HK-2 (cell line): ENCODE measurements at regions not wholly inside any gene's neighbourhood (a gene's known extent, or its start where the extent isn't known, plus 50 kb on each side); places are given as distances from the start of the nearest gene placed in this dataset.
A peak's percentile ranks its signal among the peaks of the same experiment; 100 is the strongest.

ENCODE experiments used
- DNase-seq: peaks from one replicate; pipeline ENCODE4 v3.0.0-alpha.2; 2018; ENCODE audit not compliant: unreplicated experiment

DNA sequence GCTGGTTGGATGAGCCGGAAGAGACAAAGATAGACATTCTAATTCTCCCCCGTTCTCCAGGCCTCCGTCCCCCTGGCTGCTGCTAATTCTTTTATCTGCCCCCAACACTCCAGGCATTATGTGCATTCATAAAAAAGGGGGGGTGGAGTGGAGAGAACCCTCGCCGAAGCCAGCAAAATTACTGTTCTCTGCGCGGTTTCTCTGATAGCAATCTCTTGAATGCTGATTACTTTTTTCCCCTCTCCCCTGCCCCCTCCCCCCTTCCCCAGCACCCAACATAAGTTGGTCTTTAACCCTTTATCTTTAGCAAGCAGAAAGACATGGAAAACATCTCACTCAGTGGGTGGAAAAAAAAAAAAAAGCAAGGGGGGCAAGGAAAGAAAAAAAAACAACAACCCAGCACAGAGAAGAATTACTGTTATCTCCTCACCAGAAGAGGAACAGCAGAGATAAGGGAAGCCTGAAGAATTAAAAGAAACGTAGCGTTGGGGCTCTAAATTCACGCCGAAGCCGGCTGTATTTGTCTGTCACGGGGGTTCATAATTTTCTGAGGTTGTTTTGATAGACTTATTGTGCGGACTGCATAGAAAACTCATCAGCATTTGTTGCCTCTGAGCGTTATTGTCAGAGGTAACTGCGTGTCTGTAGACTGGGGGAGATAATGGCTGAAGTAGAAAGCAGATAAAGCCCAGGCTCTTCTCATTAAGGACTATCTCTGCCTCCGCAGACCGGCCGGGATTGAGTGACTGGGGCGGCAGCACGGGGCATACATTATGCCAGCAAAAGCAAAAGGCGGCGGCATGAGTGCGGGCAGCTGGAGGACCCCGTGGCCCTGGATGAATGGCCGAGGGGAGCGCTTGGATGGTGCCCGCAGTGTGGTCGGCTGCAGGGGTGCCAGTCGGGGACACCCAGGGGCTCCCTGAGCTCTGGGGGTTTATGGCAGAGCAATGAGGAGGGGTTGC is 126.9 kb downstream of the MRM1 start:
- DNase-seq = no peak

DNA sequence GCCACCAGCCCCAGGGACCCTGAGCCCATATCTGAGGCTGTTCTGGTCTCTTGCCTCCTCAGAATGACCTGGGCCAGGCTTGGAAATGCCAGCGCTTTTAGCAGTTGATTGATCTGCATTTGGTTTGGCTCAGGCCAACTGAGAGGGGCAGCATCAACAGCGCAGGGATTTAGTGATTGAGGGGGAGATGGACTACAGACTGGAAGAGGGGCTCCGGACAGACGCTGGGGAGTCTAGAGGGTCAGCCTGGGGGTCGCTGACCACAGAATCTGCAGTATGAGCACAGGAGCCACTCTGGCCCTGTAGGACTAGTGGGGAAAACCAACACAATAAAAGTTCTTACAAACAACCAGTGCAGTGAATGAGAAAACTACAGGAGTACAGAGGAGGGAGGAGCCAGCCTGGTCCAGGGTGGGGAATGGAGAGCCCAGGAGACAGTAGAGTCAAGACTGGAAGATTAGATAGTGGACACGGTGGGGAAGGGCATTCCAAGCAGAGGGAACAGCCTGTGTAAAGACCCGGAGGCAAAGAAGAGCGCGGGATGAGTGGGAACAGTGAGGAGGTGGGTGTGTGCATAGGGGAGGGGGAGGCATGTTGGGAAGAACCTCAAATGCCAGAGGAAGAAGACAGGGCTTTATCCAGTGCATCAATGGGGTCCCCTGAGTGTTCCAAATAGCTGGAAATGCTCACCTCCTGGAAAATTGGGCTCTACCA is 128.9 kb downstream of the MRM1 start:
- no peak for DNase-seq

DNA sequence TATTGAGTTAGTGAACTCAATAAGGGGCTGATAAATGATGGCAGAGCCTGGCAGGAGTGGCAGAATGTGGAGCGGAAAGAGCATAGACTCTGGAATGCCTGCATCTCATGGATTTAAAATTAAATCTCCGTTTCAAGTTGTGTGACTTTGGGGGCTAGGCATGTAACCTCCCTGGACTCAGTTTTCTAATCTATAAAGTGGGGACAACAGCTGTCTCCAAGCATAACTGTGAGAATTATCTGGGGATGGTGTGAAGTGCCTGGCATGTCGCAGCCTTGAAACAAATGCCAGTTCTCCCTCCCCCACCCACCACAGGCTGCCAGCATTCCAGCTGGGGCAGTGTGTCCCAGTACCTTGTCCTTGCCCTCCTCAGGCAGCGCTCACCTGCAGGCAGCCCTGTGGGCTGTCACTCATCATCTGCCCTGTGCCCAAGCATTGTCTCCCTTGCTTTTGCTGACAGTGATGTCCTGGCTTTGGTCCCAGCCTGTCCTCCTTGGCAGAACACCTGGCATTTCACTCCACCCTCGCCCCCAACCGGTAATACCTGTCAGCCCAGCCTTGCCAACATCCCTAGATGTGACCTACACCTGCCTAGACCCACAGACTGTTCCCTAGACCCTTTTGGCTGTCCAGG is 129.6 kb downstream of the MRM1 start:
- DNase-seq = no peak

GRCh38 chr17:36731811-36732210 is 130.4 kb downstream of the MRM1 start:
- no peak for DNase-seq

DNA sequence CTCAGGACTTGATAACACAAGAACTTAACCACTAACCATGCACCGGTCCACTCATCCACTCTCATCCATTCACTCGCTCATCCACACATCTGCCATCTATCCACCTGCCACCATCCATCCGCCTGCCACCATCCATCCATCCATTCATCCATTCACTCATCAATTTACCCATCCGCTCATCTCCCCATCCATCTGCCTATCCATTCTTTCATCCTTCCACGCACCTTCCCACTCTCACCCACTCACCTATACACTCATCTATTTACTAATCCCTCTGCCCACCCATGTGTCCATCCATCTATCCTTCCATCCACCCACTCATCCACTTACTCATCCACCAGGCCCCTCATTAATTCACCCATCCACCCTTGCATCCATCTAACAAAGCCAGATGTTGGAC is 131.0 kb downstream of the MRM1 start:
- no peak for DNase-seq

GRCh38 chr17:36736201-36737156 is 135.1 kb downstream of the MRM1 start:
- no peak for DNase-seq

DNA sequence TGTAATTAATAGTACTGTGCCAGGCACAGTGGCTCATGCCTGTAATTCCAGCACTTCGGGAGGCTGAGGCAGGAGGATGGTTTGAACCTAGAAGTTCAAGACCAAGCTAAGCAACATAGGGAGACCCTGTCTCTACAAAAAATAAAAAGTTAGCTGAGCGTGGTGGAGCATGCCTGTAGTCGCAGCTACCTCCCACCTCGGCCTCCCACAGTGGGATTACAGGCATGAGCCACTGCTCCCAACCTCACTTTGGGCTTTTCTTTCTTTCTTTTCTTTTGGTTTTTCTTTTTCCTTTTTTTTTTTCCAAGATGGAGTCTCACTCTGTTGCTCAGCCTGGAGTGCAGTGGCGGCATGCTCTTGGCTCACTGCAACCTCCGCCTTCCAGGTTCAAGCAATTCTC is 137.8 kb downstream of the MRM1 start:
- no peak for DNase-seq

- no peak for DNase-seq
Measured at GRCh38 chr17:36740157-36740556, 138.8 kb downstream of the MRM1 start.

DNA sequence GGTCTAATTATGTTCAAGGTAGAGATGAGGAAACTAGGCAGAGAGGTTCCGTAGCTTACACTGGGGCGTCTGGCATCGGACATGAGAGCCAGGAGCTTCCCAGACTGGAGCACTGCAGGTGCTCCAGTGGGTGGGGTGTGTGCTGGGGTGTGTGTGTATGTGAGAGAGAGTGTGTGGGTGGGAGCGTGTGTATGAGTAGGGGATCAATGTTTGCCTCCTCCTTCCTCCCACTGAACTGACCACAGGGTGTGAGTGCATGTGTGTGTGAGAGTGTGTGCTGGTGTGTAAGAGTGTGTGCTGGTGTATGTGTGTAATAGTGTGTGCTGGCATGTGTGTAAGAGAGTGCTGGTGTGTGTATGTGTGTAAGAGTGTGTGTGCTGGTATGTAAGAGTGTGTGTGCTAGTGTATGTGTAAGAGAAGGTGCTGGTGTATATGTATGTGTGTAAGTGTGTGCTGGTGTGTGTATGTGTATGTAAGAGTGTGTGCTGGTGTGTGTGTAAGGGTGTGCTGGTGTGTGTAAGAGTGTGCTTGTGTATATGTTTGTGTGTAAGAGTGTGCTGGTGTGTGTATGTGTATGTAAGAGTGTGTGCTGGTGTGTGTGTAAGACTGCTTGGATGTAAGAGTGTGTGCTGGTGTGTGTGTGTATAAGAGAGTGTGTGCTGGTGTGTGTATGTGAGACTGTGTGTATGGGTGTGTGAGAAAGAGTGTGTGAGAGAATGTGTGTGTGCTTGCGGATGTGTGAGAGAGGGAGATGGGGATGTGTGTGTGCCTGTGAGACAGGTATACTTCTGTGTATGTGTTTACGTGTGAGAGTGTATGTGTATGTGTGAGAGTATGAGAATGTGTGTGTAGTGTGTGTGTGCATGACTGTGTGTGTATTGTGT is 139.9 kb downstream of the MRM1 start:
- no peak for DNase-seq

DNA sequence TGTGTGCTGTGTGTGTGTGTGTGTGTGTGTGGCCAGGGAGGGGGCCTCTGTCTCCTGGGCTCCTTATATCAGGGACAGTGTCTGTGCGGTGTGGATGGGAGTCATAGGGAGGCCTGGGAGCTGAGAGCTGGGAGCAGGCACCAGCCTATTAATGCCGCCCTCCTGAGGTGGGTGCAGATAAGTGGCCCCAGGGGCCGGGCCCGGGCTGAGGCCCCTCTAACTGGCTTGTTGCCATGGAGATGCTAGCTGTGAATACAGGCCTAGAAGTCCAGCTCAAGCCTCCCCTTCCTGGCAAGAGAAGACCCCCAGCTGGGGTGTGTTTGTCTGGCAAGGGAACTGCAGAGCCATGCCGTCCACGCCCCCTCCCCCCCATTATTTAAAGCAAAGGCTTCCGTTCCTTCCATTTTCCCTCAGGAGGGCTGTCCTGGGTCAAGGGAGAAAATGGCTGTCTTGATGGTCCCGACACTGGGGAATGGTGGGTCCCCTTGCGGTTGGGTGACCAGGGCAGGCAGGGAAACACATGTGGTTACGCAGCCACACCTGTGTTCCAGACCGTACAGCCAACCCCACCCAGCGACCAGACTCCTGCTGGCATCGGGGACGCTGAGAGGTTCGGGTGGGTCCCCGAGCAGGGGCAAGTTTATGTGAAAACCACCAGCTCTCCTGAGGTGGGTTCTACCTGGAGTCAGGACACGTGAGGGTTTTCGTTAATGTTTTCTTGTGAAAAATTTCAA is 141.1 kb downstream of the MRM1 start:
- no peak for DNase-seq

GRCh38 chr17:36743130-36743529 is 141.7 kb downstream of the MRM1 start:
- peak; percentile 22 for DNase-seq

DNA sequence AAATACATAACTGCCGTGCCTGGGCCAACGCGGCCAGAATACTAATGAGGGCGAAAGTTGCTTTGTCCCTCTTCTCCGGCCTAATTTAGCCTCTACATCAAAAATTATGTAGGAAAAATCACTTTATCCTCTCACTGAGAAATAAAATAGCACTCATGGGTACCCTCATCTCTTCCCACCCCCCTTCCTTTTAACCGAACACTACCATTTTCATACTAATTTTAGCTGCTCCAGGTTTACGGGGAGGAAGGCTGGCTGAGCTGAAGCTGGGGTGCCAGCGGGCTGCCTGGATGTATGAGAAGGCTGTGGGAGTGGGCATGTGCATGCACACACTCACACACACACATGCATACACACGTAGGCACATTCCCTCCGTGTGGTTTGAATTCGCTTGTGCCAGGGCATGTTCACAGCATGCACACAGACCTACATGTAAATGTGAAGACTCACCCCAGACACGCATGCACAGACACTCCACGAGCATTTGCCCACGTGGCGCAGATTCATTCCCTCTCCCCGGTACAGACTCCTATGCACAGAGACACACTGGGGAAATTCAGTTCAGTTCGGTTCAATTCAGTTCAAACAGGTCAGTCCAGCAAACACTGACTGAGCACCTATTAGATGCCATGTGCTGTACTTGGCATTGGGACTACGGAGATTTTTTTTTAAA is 145.1 kb downstream of the MRM1 start:
- no peak for DNase-seq

DNA sequence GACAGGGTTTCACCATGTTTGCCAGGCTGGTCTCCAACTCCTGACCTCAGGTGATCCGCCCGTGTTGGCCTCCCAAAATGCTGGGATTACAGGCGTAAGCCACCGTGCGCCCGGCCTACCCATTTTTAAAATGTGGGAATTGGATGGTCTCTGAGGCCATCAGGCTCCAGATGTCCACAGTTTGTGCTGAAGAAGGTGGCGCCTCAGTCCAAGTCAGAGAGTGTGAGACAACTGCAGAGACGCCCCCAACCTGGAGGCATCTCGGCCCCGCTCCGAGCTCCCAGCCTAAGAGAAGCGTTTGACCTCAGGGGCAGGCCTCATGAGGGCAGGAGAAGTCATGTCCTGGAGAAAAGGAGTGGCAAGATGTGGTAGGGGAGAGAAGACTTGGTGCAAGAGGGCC is 146.5 kb downstream of the MRM1 start:
- DNase-seq = no peak

DNA sequence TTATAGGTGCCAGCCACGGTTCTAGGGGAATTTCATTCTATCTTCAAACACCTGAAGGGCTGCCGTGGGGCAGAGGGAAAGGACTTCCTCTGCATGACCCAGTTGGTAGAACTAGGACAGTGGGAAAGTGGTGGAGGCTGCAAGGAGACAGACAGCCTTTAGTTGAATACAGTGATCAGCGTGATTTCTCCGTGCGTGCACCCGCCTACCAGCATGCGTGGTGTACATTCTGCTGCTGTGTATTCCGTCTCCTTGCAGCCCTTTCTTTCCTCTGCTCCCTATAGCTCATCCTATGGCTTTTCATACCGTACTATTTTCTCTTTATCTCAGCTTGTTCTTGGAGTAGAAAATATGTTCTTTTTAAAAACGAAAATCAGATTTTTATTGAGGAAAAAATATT is 146.9 kb downstream of the MRM1 start:
- DNase-seq = no peak

- no peak for DNase-seq
Measured at GRCh38 chr17:36749493-36749892, 148.1 kb downstream of the MRM1 start.

- no peak for DNase-seq
Measured at GRCh38 chr17:36750316-36750885, 149.0 kb downstream of the MRM1 start.

- DNase-seq = no peak
Measured at GRCh38 chr17:36752096-36752888, 150.9 kb downstream of the MRM1 start.

- no peak for DNase-seq
Measured at GRCh38 chr17:36755586-36755985, 154.2 kb downstream of the MRM1 start.
